IPS-20b (cell line): ENCODE measurements at regions not wholly inside any gene's neighbourhood (a gene's known extent, or its start where the extent isn't known, plus 50 kb on each side); places are given as distances from the start of the nearest gene placed in this dataset.

Experiments used
- H3K27ac ChIP-seq: one replicate; pipeline ENCODE4 v1.5.1; 2013; ENCODE audit warnings: low read length
- H3K27me3 ChIP-seq: 2 replicates; pipeline ENCODE4 v1.6.1; 2013; ENCODE audit warnings: mild to moderate bottlenecking, low read length, inconsistent platforms; ENCODE audit not compliant: insufficient read depth
- H3K36me3 ChIP-seq: 2 replicates; pipeline ENCODE4 v1.6.1; 2013; ENCODE audit warnings: low read depth, mild to moderate bottlenecking, inconsistent platforms, low read length, moderate library complexity; ENCODE audit not compliant: insufficient read depth
- H3K4me1 ChIP-seq: 2 replicates; pipeline ENCODE4 v1.6.1; 2013; ENCODE audit warnings: mild to moderate bottlenecking, control low read depth, inconsistent platforms, low read length, moderate library complexity; ENCODE audit not compliant: insufficient read depth
- H3K4me3 ChIP-seq: 2 replicates; pipeline ENCODE4 v1.5.1; 2013; ENCODE audit warnings: mild to moderate bottlenecking, low read length, inconsistent platforms
- H3K9ac ChIP-seq: 2 replicates; pipeline ENCODE4 v1.6.1; 2013; ENCODE audit warnings: low read depth, mild to moderate bottlenecking, inconsistent platforms, low read length, moderate library complexity
- H3K9me3 ChIP-seq: 2 replicates; pipeline ENCODE4 v1.6.1; 2013; ENCODE audit warnings: mild to moderate bottlenecking, low read depth, low read length, inconsistent platforms; ENCODE audit not compliant: insufficient read depth

GRCh38 chr10:31630861-31631567, 297.6 kb downstream of the ARHGAP12 start:
- Histone ChIP-seq H3K27ac (no peak overlapping the region), H3K9ac (no peak overlapping the region), H3K27me3 (no peaks in the 10 kb centered on the region)

DNA sequence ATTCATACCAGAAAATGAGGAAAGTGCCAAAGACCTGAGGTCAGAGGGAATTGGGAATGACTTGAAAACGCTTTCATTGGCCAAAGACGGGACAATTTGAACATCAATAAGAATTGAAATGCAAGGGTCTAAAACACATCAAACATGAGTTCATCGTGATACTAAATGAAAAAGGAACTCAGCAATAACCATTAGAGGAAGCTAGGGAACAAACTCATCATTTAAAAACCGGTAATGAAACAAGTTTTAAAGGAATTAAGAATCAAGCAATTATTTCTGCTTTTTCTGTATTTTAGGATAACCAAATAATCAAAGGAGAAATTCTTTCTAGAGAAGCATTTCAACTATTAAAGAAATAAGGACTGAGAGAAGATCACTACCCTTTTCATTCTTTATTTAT, 303.1 kb downstream of the ARHGAP12 start:
- peaks cover 26% of the 10 kb centered on the region for H3K9me3 ChIP-seq
- H3K27me3 ChIP-seq, result no peaks in the 10 kb centered on the region
- no peaks in the 10 kb centered on the region for H3K36me3 ChIP-seq
- no peaks in the 10 kb centered on the region for H3K4me1 ChIP-seq
- H3K4me3 ChIP-seq, result no peak overlapping the region
- no peak overlapping the region for H3K9ac ChIP-seq
- H3K27ac ChIP-seq, result no peak overlapping the region

More at GRCh38 chr10:31630861-31631567, 297.6 kb downstream of the ARHGAP12 start:
- H3K4me3 ChIP-seq, result no peak overlapping the region
- no peaks in the 10 kb centered on the region for H3K4me1 ChIP-seq
- H3K36me3 ChIP-seq, result no peaks in the 10 kb centered on the region
- H3K9me3 ChIP-seq, result peaks cover 11% of the 10 kb centered on the region

GRCh38 chr10:31624611-31625010, 304.0 kb downstream of the ARHGAP12 start:
- H3K9ac ChIP-seq, result no peak overlapping the region
- H3K27me3 ChIP-seq, result no peaks in the 10 kb centered on the region
- no peaks in the 10 kb centered on the region; the same call in 1 of the 2 replicates for H3K4me1 ChIP-seq
- peaks cover 26% of the 10 kb centered on the region for H3K9me3 ChIP-seq
- H3K36me3 ChIP-seq, result no peaks in the 10 kb centered on the region
- H3K4me3 ChIP-seq, result no peak overlapping the region
- H3K27ac ChIP-seq, result no peak overlapping the region

DNA sequence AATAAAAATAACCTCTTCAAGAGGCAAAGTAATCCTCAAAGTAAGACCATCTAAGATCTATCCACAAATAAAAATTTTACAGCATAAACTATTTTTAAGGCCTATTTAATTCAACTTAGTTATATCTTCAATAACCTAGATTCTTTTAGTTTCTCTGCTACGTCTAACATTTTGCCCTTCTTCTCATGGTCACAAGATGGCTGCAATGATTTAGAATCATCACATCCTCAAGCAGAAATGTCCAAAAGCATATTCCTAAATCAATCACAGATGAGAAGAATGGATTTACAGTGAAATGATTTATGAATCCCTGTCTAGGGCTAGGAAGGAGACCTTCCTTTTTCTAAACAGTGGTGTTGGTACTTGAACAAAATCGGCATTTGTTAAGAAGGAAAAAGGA, 304.7 kb downstream of the ARHGAP12 start:
- Histone ChIP-seq H3K9ac (no peak overlapping the region), H3K9me3 (peaks cover 26% of the 10 kb centered on the region), H3K36me3 (no peaks in the 10 kb centered on the region)

DNA sequence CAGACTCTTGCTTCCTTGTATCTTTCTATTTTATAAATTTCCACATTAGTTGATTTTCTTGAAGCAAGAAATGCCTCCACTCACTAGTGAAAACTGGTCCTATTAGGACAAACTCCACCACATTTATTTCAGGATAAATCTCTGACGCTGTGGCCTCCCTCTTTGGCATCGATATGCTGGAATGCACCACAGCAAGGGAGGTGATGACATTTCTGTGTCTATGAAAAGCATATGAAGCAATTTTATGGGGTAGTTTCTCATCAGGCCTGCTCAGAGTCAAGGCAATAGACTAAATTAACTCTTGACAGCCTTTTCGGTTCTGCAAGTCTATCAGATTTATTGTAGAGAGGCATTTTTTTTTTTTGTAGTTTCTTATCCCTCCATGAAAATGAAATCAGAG, 304.4 kb downstream of the ZEB1 start:
- H3K27me3 ChIP-seq, result no peaks in the 10 kb centered on the region
- H3K9me3 ChIP-seq, result peaks cover 26% of the 10 kb centered on the region
- H3K36me3 ChIP-seq, result no peaks in the 10 kb centered on the region
- H3K27ac ChIP-seq, result no peak overlapping the region
- no peak overlapping the region for H3K9ac ChIP-seq
- no peaks in the 10 kb centered on the region; the same call in 1 of the 2 replicates for H3K4me1 ChIP-seq
- H3K4me3 ChIP-seq, result no peak overlapping the region

More for the DNA sequence above, 304.7 kb downstream of the ARHGAP12 start:
- Histone ChIP-seq H3K4me3 (no peak overlapping the region), H3K27ac (no peak overlapping the region), H3K4me1 (no peaks in the 10 kb centered on the region; the same call in 1 of the 2 replicates), H3K27me3 (no peaks in the 10 kb centered on the region)

- Histone ChIP-seq H3K4me1 (no peaks in the 10 kb centered on the region; the same call in 1 of the 2 replicates), H3K36me3 (no peaks in the 10 kb centered on the region), H3K27ac (no peak overlapping the region), H3K4me3 (no peak overlapping the region), H3K9me3 (peaks cover 26% of the 10 kb centered on the region), H3K27me3 (no peaks in the 10 kb centered on the region), H3K9ac (no peak overlapping the region)
These were observed 304.0 kb downstream of the ZEB1 start for GRCh38 chr10:31622978-31623377.

- no peak overlapping the region for H3K27ac ChIP-seq
- no peaks in the 10 kb centered on the region; the same call in 1 of the 2 replicates for H3K4me1 ChIP-seq
- H3K4me3 ChIP-seq, result no peak overlapping the region
- H3K36me3 ChIP-seq, result no peaks in the 10 kb centered on the region
- no peaks in the 10 kb centered on the region for H3K27me3 ChIP-seq
- no peak overlapping the region for H3K9ac ChIP-seq
- H3K9me3 ChIP-seq, result peaks cover 22% of the 10 kb centered on the region
These were observed 302.7 kb downstream of the ZEB1 start for GRCh38 chr10:31621733-31622132.

DNA sequence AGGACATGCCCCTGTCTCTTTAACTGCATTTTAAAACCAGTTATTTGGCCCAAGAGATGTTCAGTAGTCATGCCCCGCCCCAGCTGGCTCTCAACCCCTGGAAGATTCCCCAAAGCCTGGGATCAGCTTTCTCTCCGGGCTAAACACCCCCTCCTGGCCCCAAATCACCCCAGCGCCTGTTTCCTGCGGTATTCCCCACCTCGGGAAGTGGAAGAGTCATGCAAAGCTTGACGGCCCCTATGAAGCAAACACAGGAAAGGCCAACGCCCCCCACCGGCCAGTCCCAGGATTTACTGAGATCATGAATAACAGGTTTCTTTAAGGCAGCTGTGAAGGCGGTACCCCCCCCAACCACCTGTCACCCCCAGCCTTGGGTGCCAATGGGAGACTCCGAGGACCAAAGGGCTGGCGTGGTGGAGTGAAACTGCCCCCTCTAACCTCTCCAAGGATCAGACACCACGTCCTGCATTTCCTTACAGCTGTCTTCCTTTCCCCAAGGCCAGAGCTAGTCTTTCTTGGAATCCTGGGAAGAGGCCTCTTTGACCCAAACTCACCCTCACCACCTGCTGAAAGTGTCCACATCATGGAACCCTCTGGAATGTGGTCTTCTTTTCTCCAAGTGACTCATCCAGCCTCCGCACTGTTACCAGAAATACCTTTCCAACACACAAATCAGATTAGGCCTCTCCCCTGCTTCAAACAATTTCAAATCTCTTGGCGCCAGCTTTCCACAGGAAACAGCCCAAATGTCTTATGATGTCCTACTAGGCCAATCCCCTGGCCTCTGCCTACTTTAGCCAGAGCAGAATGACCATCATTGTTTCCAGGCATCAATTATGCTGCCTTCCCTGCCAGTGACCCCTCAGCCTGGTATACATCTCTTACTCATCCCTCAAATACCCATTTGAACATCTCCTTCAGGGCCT, 301.5 kb downstream of the ZEB1 start:
- Histone ChIP-seq H3K9ac (no peak overlapping the region), H3K4me1 (no peaks in the 10 kb centered on the region; the same call in 1 of the 2 replicates), H3K36me3 (no peaks in the 10 kb centered on the region), H3K27ac (no peak overlapping the region), H3K9me3 (peaks cover 12% of the 10 kb centered on the region), H3K27me3 (no peaks in the 10 kb centered on the region), H3K4me3 (no peak overlapping the region)

GRCh38 chr10:31619531-31620061, 300.6 kb downstream of the ZEB1 start:
- Histone ChIP-seq H3K9me3 (peaks cover 7% of the 10 kb centered on the region), H3K27ac (no peak overlapping the region), H3K9ac (no peak overlapping the region), H3K27me3 (no peaks in the 10 kb centered on the region), H3K36me3 (no peaks in the 10 kb centered on the region), H3K4me3 (no peak overlapping the region), H3K4me1 (no peaks in the 10 kb centered on the region; the same call in 1 of the 2 replicates)

DNA sequence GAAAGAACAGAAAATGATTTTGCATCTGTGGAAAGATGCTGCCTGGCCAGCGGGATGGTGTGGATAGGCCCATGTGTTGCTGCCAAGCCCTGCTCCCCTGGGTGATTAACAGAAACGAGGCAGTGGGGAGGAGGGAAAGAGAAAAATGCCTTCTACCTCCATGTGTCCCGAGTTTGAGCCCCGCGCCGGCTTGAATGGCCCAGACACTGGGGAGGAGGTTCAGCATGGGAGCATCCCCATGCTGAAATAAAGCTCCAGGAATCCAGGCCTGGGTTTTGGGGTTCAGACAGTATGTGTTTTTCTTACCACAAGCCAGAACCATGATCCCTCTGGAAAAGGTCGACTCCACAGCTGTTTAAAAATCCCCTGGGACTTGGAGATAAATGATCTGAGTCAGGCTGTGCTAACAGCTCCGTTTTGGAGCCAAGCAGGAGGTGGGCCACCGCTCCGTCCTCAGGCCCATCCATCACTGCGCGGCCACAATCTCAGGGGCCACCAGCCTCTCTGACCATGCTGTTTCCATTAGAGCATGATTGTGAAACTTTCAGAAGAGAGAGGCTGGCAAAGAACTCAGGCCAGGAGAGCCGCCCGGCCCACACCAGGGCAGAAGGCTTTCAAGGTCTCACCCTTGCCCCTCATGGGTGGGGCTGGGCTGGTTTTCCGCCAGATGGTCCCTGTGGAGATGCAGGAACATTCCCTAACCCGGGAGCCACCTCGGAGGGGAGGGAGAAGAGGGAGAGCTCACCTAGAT, 299.7 kb downstream of the ZEB1 start:
- H3K36me3 ChIP-seq, result no peaks in the 10 kb centered on the region
- H3K27ac ChIP-seq, result no peak overlapping the region
- H3K9ac ChIP-seq, result no peak overlapping the region
- no peaks in the 10 kb centered on the region; the same call in 1 of the 2 replicates for H3K9me3 ChIP-seq
- no peak overlapping the region for H3K4me3 ChIP-seq
- no peaks in the 10 kb centered on the region; the same call in 1 of the 2 replicates for H3K4me1 ChIP-seq
- no peaks in the 10 kb centered on the region for H3K27me3 ChIP-seq

DNA sequence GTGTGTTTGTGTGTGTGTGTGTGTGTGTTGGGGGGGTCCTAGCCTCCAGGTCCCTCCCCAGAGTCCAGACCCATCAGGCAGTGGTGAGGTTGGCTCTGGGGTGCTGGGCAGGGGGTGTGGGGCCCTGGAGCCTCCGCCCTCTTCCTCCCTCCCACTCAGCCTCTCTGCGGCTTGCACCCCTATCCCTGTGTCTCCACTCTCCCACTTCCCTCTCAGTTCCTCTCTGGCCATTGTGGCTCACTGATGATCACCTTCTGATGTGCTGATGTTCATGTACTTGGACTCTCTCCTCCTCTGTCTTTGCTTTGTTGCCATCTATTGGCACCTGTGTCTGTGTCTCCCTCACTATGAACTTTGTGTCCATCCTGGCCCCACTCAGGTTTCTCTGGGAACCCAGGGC, 298.7 kb downstream of the ZEB1 start:
- H3K4me1 ChIP-seq, result no peaks in the 10 kb centered on the region; the same call in 1 of the 2 replicates
- H3K9ac ChIP-seq, result no peak overlapping the region
- H3K36me3 ChIP-seq, result no peaks in the 10 kb centered on the region
- H3K9me3 ChIP-seq, result no peaks in the 10 kb centered on the region; the same call in 1 of the 2 replicates
- no peaks in the 10 kb centered on the region for H3K27me3 ChIP-seq
- no peak overlapping the region for H3K27ac ChIP-seq
- no peak overlapping the region for H3K4me3 ChIP-seq
